ENCODE measurements at regions not wholly inside any gene's neighbourhood (a gene's known extent, or its start where the extent isn't known, plus 50 kb on each side); places are given as distances from the start of the nearest gene placed in this dataset.

- Mint-ChIP-seq H3K9me3 (no peaks in the 10 kb centered on the region), H3K4me3 (no peak overlapping the region), H3K27ac (no peak overlapping the region), H3K27me3 (no peaks in the 10 kb centered on the region), H3K4me1 (no peaks in the 10 kb centered on the region)
- no peak for ATAC-seq
- no peak for DNase-seq
These were observed 1151.0 kb downstream of the ZPLD1 start for GRCh38 chr3:103585809-103586208.

DNA sequence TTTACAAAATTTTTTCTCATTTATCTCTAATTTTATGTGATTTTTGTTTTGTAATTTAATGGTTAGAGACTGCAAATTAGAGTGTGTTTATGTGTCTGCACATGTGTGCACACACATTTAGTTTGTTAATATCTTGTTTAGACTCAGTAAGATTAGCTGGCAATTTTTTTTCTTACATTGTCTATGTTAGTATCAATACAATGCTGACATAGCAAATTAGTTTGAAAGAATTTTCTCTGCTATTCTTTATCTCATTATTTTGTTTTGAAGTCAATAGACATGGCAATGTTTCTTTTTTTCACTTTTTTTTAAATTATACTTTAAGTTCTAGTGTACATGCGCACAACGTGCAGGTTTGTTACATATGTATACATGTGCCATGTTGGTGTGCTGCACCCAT is 1155.0 kb downstream of the ZPLD1 start:
- no peak overlapping the region for H3K4me3 Mint-ChIP-seq
- DNase-seq (no peak), ATAC-seq (no peak)
- H3K27ac Mint-ChIP-seq: no peak overlapping the region
- no peaks in the 10 kb centered on the region for H3K27me3 Mint-ChIP-seq
- no peaks in the 10 kb centered on the region for H3K4me1 Mint-ChIP-seq
- peaks cover 0 to 4% of the 10 kb centered on the region in 2 donors for H3K9me3 Mint-ChIP-seq

DNA sequence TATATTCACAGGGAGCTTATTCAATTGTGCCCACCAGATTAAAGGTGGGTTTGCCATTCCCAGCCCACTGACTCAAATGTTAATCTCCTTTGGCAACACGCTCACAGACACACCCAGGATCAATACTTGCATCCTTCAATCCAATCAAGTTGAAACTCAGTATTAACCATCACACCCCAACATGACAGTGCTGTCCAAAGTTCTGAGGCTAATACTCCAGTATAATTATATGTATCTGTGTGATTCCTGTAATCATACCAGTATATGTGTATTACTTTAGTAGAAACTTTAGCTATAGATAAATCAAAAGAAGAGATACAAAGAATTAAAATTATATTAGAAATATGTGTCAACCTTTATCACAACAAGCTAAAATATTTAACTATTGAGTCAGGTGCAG is 1166.0 kb downstream of the ZPLD1 start:
- no peak overlapping the region for H3K27ac Mint-ChIP-seq
- no peak overlapping the region for H3K4me3 Mint-ChIP-seq
- peaks cover 0 to 6% of the 10 kb centered on the region in 2 donors for H3K9me3 Mint-ChIP-seq
- DNase-seq (no peak), ATAC-seq (no peak)
- H3K4me1 Mint-ChIP-seq: no peaks in the 10 kb centered on the region
- H3K27me3 Mint-ChIP-seq: no peaks in the 10 kb centered on the region

GRCh38 chr3:103601666-103602065 is 1166.9 kb downstream of the ZPLD1 start:
- Mint-ChIP-seq H3K4me3 (no peak overlapping the region), H3K4me1 (no peaks in the 10 kb centered on the region), H3K27me3 (no peaks in the 10 kb centered on the region), H3K9me3 (peaks cover 0 to 6% of the 10 kb centered on the region in 2 donors), H3K27ac (no peak overlapping the region)
- ATAC-seq (no peak), DNase-seq (no peak)

DNA sequence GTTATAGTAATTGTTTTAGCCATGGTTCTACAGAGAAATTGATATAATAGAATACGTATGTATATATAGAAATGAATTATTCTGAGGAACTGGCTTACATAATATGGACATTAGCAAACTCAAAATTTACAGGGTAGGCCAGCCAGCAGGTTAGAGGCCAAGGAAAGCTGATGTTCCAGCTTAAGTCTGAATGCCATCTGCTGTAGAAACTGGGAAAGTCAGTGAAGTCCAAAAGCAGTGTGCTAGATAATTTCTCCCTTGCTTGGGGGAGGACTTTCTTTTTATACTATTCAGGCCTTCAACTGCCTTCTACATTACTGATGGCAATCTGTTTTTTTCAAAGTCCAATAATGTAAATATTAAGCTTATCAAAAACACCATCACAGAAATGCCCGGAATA is 1174.7 kb downstream of the ZPLD1 start:
- H3K27ac Mint-ChIP-seq: no peak overlapping the region
- DNase-seq (no peak), ATAC-seq (no peak)
- no peaks in the 10 kb centered on the region for H3K27me3 Mint-ChIP-seq
- no peak overlapping the region for H3K4me3 Mint-ChIP-seq
- peaks cover 0 to 5% of the 10 kb centered on the region in 2 donors for H3K9me3 Mint-ChIP-seq
- H3K4me1 Mint-ChIP-seq: no peaks in the 10 kb centered on the region

DNA sequence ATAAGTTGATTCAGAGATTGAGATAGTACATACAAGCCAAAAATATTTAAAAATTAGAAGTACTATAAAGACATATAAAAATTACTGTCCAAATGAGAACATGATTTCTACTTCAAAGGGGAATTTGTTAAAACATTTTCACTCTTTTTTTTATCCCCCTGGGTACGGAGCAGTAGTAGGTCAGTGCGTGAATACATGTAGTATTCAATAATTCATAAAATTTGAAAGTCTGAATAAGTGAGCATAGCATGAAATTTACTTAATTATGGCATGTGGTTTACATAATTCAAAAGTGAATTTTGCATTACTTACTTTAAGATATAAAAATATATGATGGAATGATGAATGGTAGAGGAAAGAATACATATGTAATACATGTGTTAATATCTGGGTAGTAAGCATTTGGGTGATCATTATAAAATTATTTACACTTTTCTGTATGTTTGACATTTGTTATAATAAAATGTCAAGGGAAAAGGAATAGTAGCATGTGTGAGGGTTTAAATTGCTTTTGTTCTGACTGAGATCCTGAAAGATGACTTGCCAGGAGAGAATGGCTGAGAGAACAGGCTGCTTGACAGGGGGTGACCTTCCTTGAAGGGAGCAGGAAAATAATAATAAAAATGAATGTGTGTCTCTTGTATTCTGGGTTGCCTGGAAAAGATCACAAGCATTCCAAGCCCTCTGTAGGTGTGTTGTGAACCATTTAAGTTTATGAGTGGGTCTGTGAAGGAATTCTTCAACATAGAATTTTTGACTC is 1178.8 kb downstream of the ZPLD1 start:
- Mint-ChIP-seq H3K27ac (no peak overlapping the region), H3K9me3 (peaks cover 0 to 3% of the 10 kb centered on the region in 2 donors), H3K4me1 (no peaks in the 10 kb centered on the region)

GRCh38 chr3:103614719-103615118 is 1179.9 kb downstream of the ZPLD1 start:
- Mint-ChIP-seq H3K27me3 (no peaks in the 10 kb centered on the region), H3K27ac (no peak overlapping the region), H3K9me3 (peaks cover 0 to 10% of the 10 kb centered on the region in 2 donors), H3K4me1 (no peaks in the 10 kb centered on the region), H3K4me3 (no peak overlapping the region)
- ATAC-seq: no peak
- DNase-seq: no peak

More for the DNA sequence above, 1178.8 kb downstream of the ZPLD1 start:
- DNase-seq (no peak), ATAC-seq (no peak)
- Mint-ChIP-seq H3K27me3 (no peaks in the 10 kb centered on the region), H3K4me3 (no peak overlapping the region)

DNA sequence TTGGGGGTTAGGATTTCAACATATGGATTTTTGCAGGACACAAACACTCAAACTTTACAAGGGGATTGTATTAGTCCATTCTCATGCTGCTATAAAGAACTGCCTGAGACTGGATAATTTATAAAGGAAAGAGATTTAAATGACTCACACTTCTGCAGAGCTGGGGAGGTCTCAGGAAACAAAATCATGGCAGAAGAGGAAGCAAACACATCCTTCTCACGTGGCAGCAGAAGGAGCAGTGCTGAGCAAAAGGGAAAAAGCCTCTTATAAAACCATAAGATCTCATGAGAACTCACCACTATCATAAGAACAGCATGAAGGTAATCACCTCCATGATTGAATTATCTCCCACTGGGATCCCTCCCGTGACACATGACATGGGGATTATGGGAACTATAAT is 1183.1 kb downstream of the ZPLD1 start:
- H3K27ac Mint-ChIP-seq: no peak overlapping the region
- ATAC-seq (no peak), DNase-seq (no peak)
- no peaks in the 10 kb centered on the region for H3K27me3 Mint-ChIP-seq
- peaks cover 0 to 10% of the 10 kb centered on the region in 2 donors for H3K9me3 Mint-ChIP-seq
- H3K4me3 Mint-ChIP-seq: no peak overlapping the region
- no peaks in the 10 kb centered on the region for H3K4me1 Mint-ChIP-seq

DNA sequence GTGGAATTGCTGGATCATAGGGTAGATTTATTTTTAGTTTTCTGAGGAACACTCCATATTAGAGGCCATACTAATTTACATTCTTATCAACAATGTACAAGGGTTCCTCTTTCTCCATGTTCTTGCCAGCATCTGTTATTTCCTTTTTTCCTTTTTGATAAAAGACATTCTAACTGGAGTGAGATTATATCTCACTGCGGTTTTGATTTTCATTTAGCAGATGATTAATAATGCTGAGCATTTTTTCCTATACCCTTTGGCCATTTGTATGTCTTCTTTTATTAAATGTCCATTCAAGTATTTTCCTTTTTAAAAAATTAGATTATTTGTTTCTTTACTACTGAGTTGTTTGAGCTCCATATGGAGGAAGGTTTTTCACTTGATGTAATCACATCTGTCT is 1189.5 kb downstream of the ZPLD1 start:
- H3K27me3 Mint-ChIP-seq: no peaks in the 10 kb centered on the region
- no peak overlapping the region for H3K27ac Mint-ChIP-seq
- no peak for ATAC-seq
- H3K4me1 Mint-ChIP-seq: no peaks in the 10 kb centered on the region
- H3K4me3 Mint-ChIP-seq: no peak overlapping the region
- DNase-seq: no peak
- peaks cover 4 to 15% of the 10 kb centered on the region in 2 donors for H3K9me3 Mint-ChIP-seq

DNA sequence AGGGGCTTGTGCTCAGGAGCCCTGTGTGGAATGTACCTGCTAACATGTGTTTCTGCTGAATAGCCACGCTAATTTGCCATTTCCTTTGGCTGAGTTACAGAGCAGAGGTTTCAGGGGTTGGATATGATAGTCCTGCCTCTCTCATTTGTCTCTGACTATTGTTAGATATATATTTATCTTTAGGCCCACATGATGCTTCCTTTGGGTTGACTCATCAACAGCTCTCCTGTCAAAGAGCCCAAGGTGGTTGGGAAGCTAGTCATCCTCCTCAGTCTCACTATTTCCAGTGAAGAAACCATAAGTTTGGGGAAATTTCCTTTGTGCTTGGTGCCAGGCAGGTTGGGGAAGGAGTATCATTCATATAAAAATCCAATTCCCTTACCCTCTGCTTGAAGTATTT is 1194.6 kb downstream of the ZPLD1 start:
- DNase-seq (no peak), ATAC-seq (no peak)
- H3K27me3 Mint-ChIP-seq: no peaks in the 10 kb centered on the region
- no peaks in the 10 kb centered on the region for H3K4me1 Mint-ChIP-seq
- no peak overlapping the region for H3K4me3 Mint-ChIP-seq
- peaks cover 11 to 30% of the 10 kb centered on the region in 2 donors for H3K9me3 Mint-ChIP-seq
- H3K27ac Mint-ChIP-seq: no peak overlapping the region

DNA sequence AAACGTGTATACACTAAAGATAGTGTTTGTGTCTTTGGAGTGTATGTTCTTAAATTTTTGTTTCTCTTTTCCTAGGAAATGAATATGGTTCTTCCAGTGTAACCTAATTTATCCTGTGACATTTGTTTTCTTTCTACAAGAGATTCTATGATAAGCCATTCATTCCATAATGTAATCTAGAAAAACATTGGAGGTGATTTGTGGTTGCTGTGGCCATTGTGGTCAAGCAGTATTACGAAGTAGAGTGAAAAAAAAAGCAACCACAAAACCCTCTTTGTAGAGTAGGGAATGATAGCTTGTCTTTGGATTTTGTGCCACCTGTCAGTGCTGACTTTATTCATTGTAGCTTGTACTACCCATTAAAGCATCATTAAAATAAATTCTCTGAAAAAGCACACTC is 1209.6 kb downstream of the ZPLD1 start:
- Mint-ChIP-seq H3K9me3 (peaks cover 5 to 7% of the 10 kb centered on the region in 2 donors), H3K27me3 (no peaks in the 10 kb centered on the region), H3K4me1 (no peaks in the 10 kb centered on the region), H3K27ac (no peak overlapping the region), H3K4me3 (no peak overlapping the region)
- ATAC-seq (no peak), DNase-seq (no peak)

DNA sequence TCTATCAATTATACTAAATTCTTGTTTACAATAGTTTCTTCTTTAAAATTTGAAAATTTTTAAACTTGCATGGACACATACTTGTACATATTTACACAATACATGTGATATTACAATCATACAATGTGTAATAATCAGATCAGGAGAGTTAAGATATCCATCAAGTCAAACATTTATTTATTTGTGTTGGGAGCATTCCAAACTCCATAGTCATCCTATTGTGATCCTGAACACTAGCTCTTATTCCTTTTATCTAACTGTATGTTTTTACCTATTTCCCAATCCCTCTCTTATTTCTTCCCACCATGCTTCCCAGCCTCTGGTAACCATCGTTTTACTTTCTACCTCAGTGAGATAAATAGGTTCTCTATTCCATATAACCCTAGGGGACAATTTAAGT is 1219.2 kb downstream of the ZPLD1 start:
- Mint-ChIP-seq H3K27ac (no peak overlapping the region), H3K4me3 (no peak overlapping the region), H3K27me3 (no peaks in the 10 kb centered on the region), H3K9me3 (no peaks in the 10 kb centered on the region), H3K4me1 (no peaks in the 10 kb centered on the region)
- DNase-seq (no peak), ATAC-seq (no peak)

- no peak overlapping the region for H3K4me3 Mint-ChIP-seq
- H3K9me3 Mint-ChIP-seq: no peaks in the 10 kb centered on the region
- ATAC-seq: no peak
- no peak for DNase-seq
- H3K4me1 Mint-ChIP-seq: no peaks in the 10 kb centered on the region
- no peak overlapping the region for H3K27ac Mint-ChIP-seq
- no peaks in the 10 kb centered on the region for H3K27me3 Mint-ChIP-seq
These were observed 1222.9 kb downstream of the ZPLD1 start for GRCh38 chr3:103657756-103658155.

DNA sequence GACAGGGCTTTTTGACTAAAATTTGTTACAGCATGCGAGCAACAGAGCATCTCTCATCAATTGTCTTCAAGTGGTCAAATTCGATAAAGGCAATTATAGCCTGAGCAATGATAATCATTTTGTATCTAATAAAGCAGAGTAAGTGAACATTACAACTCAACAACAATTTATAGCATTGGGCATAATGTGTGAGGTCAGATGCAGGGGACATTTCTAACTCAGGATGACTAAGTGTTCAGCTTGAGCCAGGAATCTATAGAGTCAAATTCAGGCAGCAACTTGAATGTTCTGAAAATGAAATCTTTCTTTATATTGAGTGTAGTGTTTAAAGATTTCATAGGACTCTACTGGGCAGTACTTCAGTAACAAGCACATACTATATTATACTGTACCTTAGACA is 1226.0 kb downstream of the ZPLD1 start:
- no peak for DNase-seq
- no peak overlapping the region for H3K4me3 Mint-ChIP-seq
- no peak overlapping the region for H3K27ac Mint-ChIP-seq
- ATAC-seq: no peak
- H3K9me3 Mint-ChIP-seq: no peaks in the 10 kb centered on the region
- no peaks in the 10 kb centered on the region for H3K27me3 Mint-ChIP-seq
- no peaks in the 10 kb centered on the region for H3K4me1 Mint-ChIP-seq

DNA sequence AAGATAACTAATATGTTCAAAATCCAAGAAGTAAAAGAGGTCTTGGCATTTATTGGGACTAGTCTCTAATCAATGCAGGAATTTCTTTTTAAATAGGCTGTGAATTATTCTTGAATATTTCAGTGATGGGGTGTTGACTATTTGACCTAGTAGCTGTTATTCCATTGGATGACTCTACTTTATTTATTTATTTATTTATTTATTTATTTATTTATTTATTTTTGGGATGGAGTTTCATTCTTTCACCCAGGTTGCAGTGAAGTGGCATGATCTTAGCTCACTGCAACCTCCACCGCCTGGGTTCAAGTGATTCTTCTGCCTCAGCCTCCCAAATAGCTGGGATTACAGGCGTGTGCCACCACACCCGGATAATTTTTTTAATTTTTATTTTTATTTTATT is 1227.8 kb downstream of the ZPLD1 start:
- Mint-ChIP-seq H3K4me3 (no peak overlapping the region), H3K9me3 (no peaks in the 10 kb centered on the region), H3K4me1 (no peaks in the 10 kb centered on the region), H3K27ac (no peak overlapping the region), H3K27me3 (no peaks in the 10 kb centered on the region)
- DNase-seq (no peak), ATAC-seq (no peak)

GRCh38 chr3:103672346-103672745 is 1237.5 kb downstream of the ZPLD1 start:
- ATAC-seq: no peak
- no peak for DNase-seq
- H3K9me3 Mint-ChIP-seq: no peaks in the 10 kb centered on the region
- no peaks in the 10 kb centered on the region for H3K27me3 Mint-ChIP-seq
- H3K4me3 Mint-ChIP-seq: no peak overlapping the region
- H3K27ac Mint-ChIP-seq: no peak overlapping the region
- no peaks in the 10 kb centered on the region for H3K4me1 Mint-ChIP-seq

DNA sequence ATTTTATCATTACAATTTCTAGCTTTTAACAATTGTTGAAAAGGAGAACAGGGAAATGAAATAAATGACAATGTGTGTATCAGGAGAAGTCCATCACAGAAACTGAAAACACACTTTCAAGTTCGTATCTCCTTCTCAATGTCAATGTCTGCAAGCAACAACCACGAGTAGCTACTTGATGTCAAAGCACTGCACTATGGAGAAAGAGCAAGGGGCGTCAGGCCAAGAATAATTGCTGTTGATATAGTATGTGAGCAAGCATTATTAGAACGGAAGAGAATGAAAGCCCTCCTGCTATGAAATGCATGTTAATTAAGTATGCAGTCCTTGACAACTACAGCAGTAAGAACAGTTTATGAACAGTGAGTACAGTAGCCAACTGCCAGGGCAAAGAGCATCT is 1250.1 kb downstream of the ZPLD1 start:
- H3K4me1 Mint-ChIP-seq: no peaks in the 10 kb centered on the region
- ATAC-seq (no peak), DNase-seq (no peak)
- H3K9me3 Mint-ChIP-seq: peaks cover 0 to 12% of the 10 kb centered on the region in 2 donors
- no peak overlapping the region for H3K4me3 Mint-ChIP-seq
- H3K27me3 Mint-ChIP-seq: no peaks in the 10 kb centered on the region
- no peak overlapping the region for H3K27ac Mint-ChIP-seq
